ENCODE measurements at regions not wholly inside any gene's neighbourhood (a gene's known extent, or its start where the extent isn't known, plus 50 kb on each side); places are given as distances from the start of the nearest gene placed in this dataset.

- TF ChIP-seq POLR2A (IDR thresholded peaks at IDR 0.05) (no peak), CTCF (IDR thresholded peaks at IDR 0.05) (no peak)
- no peak for DNase-seq
- Histone ChIP-seq H3K36me3 (no peaks in the 10 kb centered on the region), H3K27ac (no peak overlapping the region), H3K27me3 (no peaks in the 10 kb centered on the region), H3K4me1 (no peaks in the 10 kb centered on the region), H3K4me3 (no peak overlapping the region), H3K9me3 (no peaks in the 10 kb centered on the region)
- intact Hi-C loops (cut with DNase I; ENCODE audit: low total_unique reads), result no loop called here
Measured at GRCh38 chr3:107963581-107963980, 127.2 kb downstream of the CD47 start.

GRCh38 chr3:107962946-107963345 lies 127.9 kb downstream of the CD47 start:
- Histone ChIP-seq H3K9me3 (no peaks in the 10 kb centered on the region), H3K27me3 (no peaks in the 10 kb centered on the region), H3K27ac (no peak overlapping the region), H3K36me3 (no peaks in the 10 kb centered on the region), H3K4me1 (peaks cover 0 to 5% of the 10 kb centered on the region in 2 donors), H3K4me3 (no peak overlapping the region)
- TF ChIP-seq POLR2A (IDR thresholded peaks at IDR 0.05), result no peak
- TF ChIP-seq CTCF (IDR thresholded peaks at IDR 0.05), result no peak
- intact Hi-C loops (cut with DNase I; ENCODE audit: low total_unique reads), result no loop called here
- DNase-seq, result peak in 1 of 2 donors; percentile 62

- Histone ChIP-seq H3K9me3 (no peaks in the 10 kb centered on the region), H3K4me1 (peaks cover 0 to 8% of the 10 kb centered on the region in 2 donors), H3K27ac (no peak overlapping the region), H3K4me3 (no peak overlapping the region), H3K27me3 (no peaks in the 10 kb centered on the region), H3K36me3 (no peaks in the 10 kb centered on the region)
- TF ChIP-seq POLR2A (IDR thresholded peaks at IDR 0.05) (no peak), CTCF (IDR thresholded peaks at IDR 0.05) (no peak)
- DNase-seq, result no peak
- intact Hi-C loops (cut with DNase I; ENCODE audit: low total_unique reads), result no loop called here
Measured at GRCh38 chr3:107962037-107962436, 128.8 kb downstream of the CD47 start.

- no peaks in the 10 kb centered on the region for H3K36me3 ChIP-seq
- H3K4me1 ChIP-seq, result peaks cover 0 to 8% of the 10 kb centered on the region in 2 donors
- DNase-seq, result no peak
- H3K27ac ChIP-seq, result no peak overlapping the region
- H3K9me3 ChIP-seq, result no peaks in the 10 kb centered on the region
- intact Hi-C loops (cut with DNase I; ENCODE audit: low total_unique reads), result no loop called here
- TF ChIP-seq POLR2A (IDR thresholded peaks at IDR 0.05) (no peak), CTCF (IDR thresholded peaks at IDR 0.05) (no peak)
- no peak overlapping the region for H3K4me3 ChIP-seq
- H3K27me3 ChIP-seq, result no peaks in the 10 kb centered on the region
Measured at GRCh38 chr3:107959550-107960154, 131.2 kb downstream of the CD47 start.

GRCh38 chr3:107958146-107958545 lies 132.7 kb downstream of the CD47 start:
- Histone ChIP-seq H3K9me3 (no peaks in the 10 kb centered on the region), H3K27me3 (no peaks in the 10 kb centered on the region), H3K4me1 (peaks cover 0 to 8% of the 10 kb centered on the region in 2 donors), H3K27ac (peak overlapping the region; percentile 80 to 81), H3K4me3 (no peak overlapping the region), H3K36me3 (no peaks in the 10 kb centered on the region)
- intact Hi-C loops (cut with DNase I; ENCODE audit: low total_unique reads), result no loop called here
- TF ChIP-seq POLR2A (IDR thresholded peaks at IDR 0.05) (no peak), CTCF (IDR thresholded peaks at IDR 0.05) (no peak)
- DNase-seq, result no peak

All from uterus (tissue), 3 donors.